ENCODE measurements at regions not wholly inside any gene's neighbourhood (a gene's known extent, or its start where the extent isn't known, plus 50 kb on each side); places are given as distances from the start of the nearest gene placed in this dataset.

DNA sequence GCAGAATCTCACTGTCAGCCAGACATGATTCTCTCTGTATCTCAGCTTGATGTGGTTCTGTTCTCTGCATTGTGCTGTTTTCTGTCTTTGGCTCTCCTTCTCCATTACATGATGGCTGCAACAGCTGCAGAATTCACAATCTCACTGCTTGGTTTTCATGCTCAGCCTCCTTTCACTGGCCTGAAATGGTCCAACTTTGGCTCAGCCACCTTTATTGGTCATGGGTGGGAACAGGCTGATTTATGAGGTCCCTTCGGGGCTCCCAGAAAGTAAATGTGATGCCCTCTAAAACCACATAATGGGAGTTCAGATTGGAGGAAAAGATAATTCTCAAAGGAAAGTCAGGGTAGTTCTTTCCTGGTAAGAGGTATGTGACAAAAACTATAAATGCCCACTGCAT, 597.0 kb downstream of the ETNK1 start:
- no peaks in the 10 kb centered on the region for H3K27me3 Mint-ChIP-seq (ENCODE audit: low read depth in 2 of 2)
- H3K9me3 Mint-ChIP-seq: peaks cover 5 to 7% of the 10 kb centered on the region in 2 donors
- no peak for ATAC-seq

DNA sequence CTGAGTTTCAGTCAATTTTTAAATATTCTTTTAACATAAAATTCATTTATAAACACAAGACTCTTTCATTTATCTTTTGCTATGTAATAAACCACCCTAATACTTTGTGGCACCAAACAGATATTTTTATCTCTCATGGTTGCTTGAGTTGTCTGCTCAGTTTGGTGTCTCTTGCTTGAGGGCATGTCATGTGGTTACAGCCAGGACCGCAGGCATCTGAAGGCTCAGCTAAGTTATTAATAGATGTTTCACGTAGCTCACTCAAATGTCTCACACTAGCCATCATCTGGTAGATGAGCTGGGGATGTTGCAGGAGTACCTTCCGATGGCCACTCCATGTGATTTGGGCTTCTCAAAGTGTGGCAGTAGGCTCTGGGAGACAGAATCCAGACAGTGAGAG, 597.8 kb downstream of the ETNK1 start:
- no peak overlapping the region for H3K4me3 Mint-ChIP-seq
- no peaks in the 10 kb centered on the region for H3K36me3 Mint-ChIP-seq
- Histone ChIP-seq H3K27me3 (ENCODE audit: control insufficient read depth, insufficient read depth, low read length) (no peaks in the 10 kb centered on the region), H3K4me3 (ENCODE audit: low read length) (no peak overlapping the region), H3K4me1 (ENCODE audit: control insufficient read depth, insufficient read depth, low read length) (no peaks in the 10 kb centered on the region), H3K27ac (ENCODE audit: low read length) (no peak overlapping the region), H3K36me3 (ENCODE audit: control insufficient read depth, insufficient read depth, low read length) (no peaks in the 10 kb centered on the region), H3K9me3 (ENCODE audit: control insufficient read depth, insufficient read depth, low read length) (no peaks in the 10 kb centered on the region)
- intact Hi-C loops (cut with micrococcal nuclease): no loop called here
- H3K27me3 Mint-ChIP-seq (ENCODE audit: low read depth in 2 of 2): no peaks in the 10 kb centered on the region
- TF ChIP-seq, protein P1, sequence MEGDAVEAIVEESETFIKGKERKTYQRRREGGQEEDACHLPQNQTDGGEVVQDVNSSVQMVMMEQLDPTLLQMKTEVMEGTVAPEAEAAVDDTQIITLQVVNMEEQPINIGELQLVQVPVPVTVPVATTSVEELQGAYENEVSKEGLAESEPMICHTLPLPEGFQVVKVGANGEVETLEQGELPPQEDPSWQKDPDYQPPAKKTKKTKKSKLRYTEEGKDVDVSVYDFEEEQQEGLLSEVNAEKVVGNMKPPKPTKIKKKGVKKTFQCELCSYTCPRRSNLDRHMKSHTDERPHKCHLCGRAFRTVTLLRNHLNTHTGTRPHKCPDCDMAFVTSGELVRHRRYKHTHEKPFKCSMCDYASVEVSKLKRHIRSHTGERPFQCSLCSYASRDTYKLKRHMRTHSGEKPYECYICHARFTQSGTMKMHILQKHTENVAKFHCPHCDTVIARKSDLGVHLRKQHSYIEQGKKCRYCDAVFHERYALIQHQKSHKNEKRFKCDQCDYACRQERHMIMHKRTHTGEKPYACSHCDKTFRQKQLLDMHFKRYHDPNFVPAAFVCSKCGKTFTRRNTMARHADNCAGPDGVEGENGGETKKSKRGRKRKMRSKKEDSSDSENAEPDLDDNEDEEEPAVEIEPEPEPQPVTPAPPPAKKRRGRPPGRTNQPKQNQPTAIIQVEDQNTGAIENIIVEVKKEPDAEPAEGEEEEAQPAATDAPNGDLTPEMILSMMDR (IDR thresholded peaks at IDR 0.05): no peak
- peaks cover 5 to 6% of the 10 kb centered on the region in 2 donors for H3K9me3 Mint-ChIP-seq
- DNase-seq (no peak), ATAC-seq (no peak)
- WGBS (ENCODE audit: insufficient coverage): 62% methylated on average over 3 of the region's 3 CpGs
- H3K27ac Mint-ChIP-seq: no peak overlapping the region
- no peaks in the 10 kb centered on the region for H3K4me1 Mint-ChIP-seq

More for the DNA sequence above, 597.0 kb downstream of the ETNK1 start:
- no peaks in the 10 kb centered on the region for H3K36me3 Mint-ChIP-seq
- DNase-seq: no peak
- H3K4me1 ChIP-seq (ENCODE audit: control insufficient read depth, insufficient read depth, low read length): no peaks in the 10 kb centered on the region
- no peak overlapping the region for H3K4me3 ChIP-seq (ENCODE audit: low read length)
- no peaks in the 10 kb centered on the region for H3K9me3 ChIP-seq (ENCODE audit: control insufficient read depth, insufficient read depth, low read length)
- no peak overlapping the region for H3K27ac Mint-ChIP-seq
- no peaks in the 10 kb centered on the region for H3K27me3 ChIP-seq (ENCODE audit: control insufficient read depth, insufficient read depth, low read length)
- intact Hi-C loops (cut with micrococcal nuclease): no loop called here
- no peaks in the 10 kb centered on the region for H3K4me1 Mint-ChIP-seq
- TF ChIP-seq, protein P1 (IDR thresholded peaks at IDR 0.05): no peak
- H3K4me3 Mint-ChIP-seq: no peak overlapping the region
- H3K36me3 ChIP-seq (ENCODE audit: control insufficient read depth, insufficient read depth, low read length): no peaks in the 10 kb centered on the region
- no peak overlapping the region for H3K27ac ChIP-seq (ENCODE audit: low read length)
- 0% methylated on average over 1 of the region's 1 CpG for WGBS (ENCODE audit: insufficient coverage)

DNA sequence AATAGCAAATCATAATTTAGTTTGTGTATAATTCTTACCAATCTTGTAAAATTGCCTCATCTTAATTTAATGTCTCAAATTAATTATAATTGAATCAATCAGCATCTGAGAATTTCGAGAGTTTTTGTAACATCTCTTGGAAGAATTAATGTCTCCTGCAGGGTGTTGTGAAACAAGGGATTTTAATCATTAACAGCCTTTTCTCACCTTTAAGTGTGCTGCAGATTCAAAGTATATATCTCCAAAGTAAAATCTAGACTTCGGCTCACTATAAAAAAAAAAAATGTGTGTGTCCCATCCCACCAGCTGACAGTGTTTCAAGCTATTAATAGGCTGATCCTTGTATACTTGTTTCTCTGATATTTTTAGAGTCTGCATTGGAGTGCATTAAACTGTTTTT, 603.1 kb downstream of the ETNK1 start:
- ATAC-seq: no peak
- no CpG with 5 or more reads among the region's 2 CpGs for WGBS (ENCODE audit: insufficient coverage)

DNA sequence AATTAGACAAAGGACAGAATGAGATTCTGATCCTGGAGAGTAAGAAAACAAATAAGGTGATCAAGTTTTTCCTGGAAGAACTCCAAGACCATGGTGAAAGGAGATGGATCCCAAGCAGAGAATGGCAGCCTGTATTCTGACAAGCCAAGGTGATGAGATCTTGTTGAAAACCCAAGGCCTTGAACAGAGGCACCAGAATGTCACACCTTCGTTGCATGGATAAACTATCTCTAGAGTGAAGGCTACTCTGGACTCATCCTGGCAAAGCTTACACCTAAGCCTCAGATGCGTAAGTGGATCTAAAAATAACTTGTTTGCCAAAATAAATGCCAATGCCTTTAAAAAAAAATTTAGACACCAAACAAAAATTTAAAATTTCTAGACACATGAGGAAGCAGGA, 605.9 kb downstream of the ETNK1 start:
- Mint-ChIP-seq H3K27ac (no peak overlapping the region), H3K27me3 (ENCODE audit: low read depth in 2 of 2) (no peaks in the 10 kb centered on the region), H3K4me1 (no peaks in the 10 kb centered on the region), H3K9me3 (peaks cover 3 to 11% of the 10 kb centered on the region in 2 donors), H3K4me3 (no peak overlapping the region), H3K36me3 (no peaks in the 10 kb centered on the region)
- 83% methylated on average over 2 of the region's 2 CpGs for WGBS (ENCODE audit: insufficient coverage)
- Histone ChIP-seq H3K27ac (ENCODE audit: low read length) (no peak overlapping the region), H3K27me3 (ENCODE audit: control insufficient read depth, insufficient read depth, low read length) (no peaks in the 10 kb centered on the region), H3K9me3 (ENCODE audit: control insufficient read depth, insufficient read depth, low read length) (no peaks in the 10 kb centered on the region), H3K4me3 (ENCODE audit: low read length) (no peak overlapping the region), H3K36me3 (ENCODE audit: control insufficient read depth, insufficient read depth, low read length) (no peaks in the 10 kb centered on the region), H3K4me1 (ENCODE audit: control insufficient read depth, insufficient read depth, low read length) (no peaks in the 10 kb centered on the region)
- intact Hi-C loops (cut with micrococcal nuclease): no loop called here
- TF ChIP-seq, protein P1 (IDR thresholded peaks at IDR 0.05): no peak
- ATAC-seq (no peak), DNase-seq (no peak)

More for the DNA sequence above, 603.1 kb downstream of the ETNK1 start:
- no peaks in the 10 kb centered on the region for H3K27me3 ChIP-seq (ENCODE audit: control insufficient read depth, insufficient read depth, low read length)
- H3K36me3 ChIP-seq (ENCODE audit: control insufficient read depth, insufficient read depth, low read length): no peaks in the 10 kb centered on the region
- DNase-seq: no peak
- no peak overlapping the region for H3K27ac ChIP-seq (ENCODE audit: low read length)
- Mint-ChIP-seq H3K4me1 (no peaks in the 10 kb centered on the region), H3K9me3 (peaks cover 3 to 7% of the 10 kb centered on the region in 2 donors), H3K36me3 (no peaks in the 10 kb centered on the region), H3K4me3 (no peak overlapping the region), H3K27ac (no peak overlapping the region), H3K27me3 (ENCODE audit: low read depth in 2 of 2) (no peaks in the 10 kb centered on the region)
- H3K4me1 ChIP-seq (ENCODE audit: control insufficient read depth, insufficient read depth, low read length): no peaks in the 10 kb centered on the region
- H3K9me3 ChIP-seq (ENCODE audit: control insufficient read depth, insufficient read depth, low read length): no peaks in the 10 kb centered on the region
- TF ChIP-seq, protein P1 (IDR thresholded peaks at IDR 0.05): no peak
- intact Hi-C loops (cut with micrococcal nuclease): no loop called here
- H3K4me3 ChIP-seq (ENCODE audit: low read length): no peak overlapping the region
